HG02678 (cell line): ENCODE measurements at regions not wholly inside any gene's neighbourhood (a gene's known extent, or its start where the extent isn't known, plus 50 kb on each side); places are given as distances from the start of the nearest gene placed in this dataset.
"Not testable (repeated sequence)": the region's sequence is repeated elsewhere in the genome, so short reads cannot be mapped to it uniquely, and the experiment has no call there.

Experiments used
- ATAC-seq: cut with Tn5 transposase; IDR thresholded peaks from one replicate; pipeline ENCODE4 v1.9.1; 2021; ENCODE audit warnings: mild to moderate bottlenecking, moderate library complexity; ENCODE audit not compliant: unreplicated experiment

DNA sequence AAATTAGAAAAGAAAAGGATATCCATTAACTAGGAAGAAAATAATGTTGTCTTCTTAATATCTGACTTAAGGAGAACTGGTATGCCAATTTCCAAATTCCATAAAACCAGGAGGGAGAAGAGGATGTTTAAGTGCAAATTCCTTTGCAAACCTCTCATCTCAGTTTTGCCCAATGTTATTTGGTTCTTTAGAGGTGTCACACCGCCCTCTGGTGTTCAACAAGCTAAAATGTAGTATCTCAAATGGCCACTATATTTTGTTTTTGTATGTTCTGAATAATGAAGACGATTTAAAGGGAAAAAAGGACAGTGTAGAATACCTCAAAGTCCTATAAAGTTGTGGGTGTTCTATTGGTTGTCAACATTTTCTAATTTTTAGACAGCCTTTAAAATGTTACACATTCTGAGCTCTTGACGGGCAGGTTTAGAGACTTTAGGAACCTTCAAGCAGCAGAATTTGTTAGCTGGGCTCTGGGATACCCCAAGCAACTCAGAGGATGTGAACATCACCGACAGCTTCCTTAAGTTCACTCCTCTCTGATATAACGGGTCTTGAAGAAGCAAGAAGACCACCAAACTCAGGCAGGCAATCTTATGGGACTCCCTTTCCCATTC, 458.3 kb downstream of the MFSD1 start:
- peak; percentile 63 for ATAC-seq

DNA sequence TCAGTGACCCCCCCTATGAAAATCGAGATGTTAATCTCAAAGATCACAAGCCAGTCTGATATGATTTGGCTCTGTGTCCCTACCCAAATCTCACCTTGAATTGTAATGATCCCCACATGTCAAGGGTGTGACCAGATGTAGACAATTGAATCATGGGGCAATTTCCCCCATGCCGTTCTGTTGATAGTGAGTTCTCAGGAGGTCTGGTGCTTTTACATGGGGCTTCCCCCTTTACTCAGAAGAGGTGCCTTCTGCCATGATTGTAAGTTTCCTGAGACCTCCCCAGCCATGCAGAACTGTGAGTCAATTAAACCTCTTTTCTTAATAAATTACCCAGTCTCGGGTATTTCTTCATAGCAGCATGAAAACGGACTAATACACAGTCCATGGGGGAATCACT, 459.5 kb downstream of the MFSD1 start:
- not testable (repeated sequence) for ATAC-seq

DNA sequence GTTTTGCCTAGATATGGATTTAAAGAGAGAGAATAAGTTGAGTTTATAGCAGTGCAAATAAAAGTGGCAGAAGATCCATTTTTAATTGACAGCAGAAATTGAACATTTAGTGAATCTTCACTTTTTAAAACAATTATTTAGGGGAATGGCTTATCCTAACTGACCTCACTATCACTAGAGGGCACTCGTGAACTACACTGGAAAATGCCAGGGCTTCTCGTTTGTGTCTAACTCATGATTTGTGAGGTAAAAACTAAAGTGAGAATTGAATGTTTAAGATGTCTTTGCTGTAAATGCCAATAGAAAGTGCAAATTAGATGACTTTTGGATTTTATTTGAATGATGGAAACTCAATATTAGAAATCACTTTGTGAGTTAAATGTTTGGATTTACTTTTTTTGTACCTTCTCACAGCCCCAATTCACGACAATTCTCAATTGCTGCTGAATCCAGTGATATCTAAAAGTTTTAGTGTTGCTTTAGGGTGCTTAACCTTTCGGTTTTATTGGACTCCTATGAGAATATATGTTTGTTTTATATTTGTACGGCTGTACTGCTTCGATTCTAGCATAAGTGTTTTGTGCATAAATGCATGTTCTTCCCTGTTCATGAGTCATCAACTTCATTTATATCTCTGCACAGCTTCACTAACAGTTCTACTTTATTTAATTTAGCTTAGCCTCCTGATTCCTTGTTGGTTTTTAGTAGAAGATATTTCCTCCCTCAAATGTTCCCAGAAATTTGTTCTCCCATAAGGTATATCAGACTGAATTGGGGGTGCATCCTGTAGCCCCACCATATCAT, 462.1 kb downstream of the MFSD1 start:
- ATAC-seq: no peak

DNA sequence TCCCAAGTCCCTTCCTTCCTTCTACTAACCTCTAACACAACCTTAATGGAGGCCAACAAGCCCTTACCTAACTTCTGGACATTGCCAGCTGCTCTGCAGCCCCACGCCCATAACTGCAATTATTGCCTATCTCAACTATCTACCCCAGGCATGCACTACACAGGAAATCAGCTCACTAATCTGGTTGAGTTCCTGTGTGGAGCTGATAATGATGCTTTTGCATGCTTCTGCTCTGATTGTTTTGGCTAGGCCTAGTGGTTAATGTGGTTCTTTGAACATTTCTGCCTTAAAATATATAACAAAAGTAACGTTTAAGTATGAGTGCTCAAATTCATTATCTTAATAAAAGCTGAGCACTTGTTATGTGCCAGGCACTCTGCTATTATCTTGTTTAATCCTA, 463.9 kb downstream of the MFSD1 start:
- ATAC-seq: no peak

DNA sequence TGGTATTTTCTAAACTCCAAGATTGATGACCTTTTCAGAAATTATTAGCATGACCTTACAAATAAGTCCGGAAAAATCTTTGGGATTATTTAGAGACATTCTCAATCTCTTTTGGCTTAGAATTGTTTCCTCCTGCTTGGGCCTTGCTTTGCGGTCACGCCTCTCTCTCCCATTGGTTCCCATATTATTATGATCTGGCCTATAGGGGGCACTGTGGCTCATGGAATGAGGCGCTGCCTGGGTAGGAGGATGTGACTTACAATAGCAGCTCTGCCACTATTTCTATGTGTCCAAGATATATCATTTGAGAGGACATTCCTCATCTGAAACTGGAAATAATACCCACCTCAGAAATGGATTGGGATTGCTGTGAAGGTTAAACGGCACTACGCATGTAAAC, 464.9 kb downstream of the MFSD1 start:
- ATAC-seq: peak; percentile 49

DNA sequence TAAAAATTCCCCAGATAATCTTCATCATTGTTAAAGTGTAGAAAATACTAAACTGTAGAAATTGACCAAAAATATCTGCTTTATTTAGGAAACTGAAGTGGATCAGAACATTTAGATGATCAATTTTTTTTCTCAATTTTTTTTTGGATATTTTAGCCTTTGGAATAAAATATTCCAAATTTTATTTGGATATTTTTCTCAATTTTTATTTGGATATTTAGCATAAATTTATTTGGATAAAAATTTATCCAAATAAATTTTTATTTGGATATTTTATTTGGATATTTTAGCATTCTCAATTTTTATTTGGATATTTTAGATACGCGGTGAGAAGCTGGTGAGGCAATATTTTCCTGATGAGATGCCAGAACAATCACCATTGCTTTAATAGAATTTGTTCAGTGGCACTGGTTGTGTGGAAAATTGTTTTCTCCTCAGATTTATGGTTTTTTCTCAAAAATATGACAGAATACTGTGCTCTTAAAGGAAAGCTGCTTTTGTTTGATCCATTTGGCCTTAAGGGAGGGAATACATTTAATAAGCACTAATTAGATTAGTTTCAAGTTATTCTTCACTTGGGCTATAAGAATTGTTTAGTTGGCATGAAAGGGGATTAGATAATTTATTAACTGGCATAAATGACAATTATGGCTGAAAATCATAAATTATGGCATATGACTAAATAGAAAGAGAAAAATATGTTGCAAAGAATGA, 470.1 kb downstream of the MFSD1 start:
- no peak for ATAC-seq

DNA sequence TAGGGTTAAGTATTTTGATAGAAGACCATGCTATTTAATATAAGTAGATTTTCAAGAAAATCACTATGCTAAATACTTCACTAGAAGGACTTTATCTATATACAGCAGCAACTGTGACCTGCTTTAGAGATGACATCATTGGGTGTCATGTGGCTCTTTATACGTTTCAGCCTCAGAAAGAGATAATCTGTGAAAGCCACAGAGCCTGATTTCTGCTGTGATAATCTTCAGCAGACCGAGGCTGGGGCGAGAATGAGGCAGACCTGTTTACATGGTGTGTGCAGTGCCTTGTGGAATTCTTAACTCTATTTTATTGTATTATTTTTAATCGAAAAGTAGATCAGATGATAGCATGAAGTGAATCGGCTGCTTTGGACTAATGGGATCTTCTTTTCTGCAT, 471.2 kb downstream of the MFSD1 start:
- no peak for ATAC-seq

DNA sequence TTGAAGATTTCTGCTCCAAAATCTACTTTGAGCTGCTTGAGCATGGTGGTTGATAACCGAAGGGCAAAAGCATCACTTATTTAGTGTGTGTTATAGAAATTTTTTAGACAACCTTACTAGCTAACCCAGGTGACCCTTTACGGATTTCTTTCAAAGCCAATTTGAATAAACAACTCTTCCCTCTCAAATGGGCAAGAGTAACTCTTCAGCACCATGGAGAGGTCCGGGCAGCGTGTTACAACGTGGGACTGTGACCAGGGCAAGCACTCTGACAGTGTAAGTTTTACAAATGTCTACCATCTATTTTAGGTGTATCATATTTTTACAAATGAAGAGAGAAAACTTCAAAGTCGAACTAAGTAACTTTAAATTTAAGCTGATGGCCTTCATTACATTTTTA, 471.8 kb downstream of the MFSD1 start:
- ATAC-seq: no peak

DNA sequence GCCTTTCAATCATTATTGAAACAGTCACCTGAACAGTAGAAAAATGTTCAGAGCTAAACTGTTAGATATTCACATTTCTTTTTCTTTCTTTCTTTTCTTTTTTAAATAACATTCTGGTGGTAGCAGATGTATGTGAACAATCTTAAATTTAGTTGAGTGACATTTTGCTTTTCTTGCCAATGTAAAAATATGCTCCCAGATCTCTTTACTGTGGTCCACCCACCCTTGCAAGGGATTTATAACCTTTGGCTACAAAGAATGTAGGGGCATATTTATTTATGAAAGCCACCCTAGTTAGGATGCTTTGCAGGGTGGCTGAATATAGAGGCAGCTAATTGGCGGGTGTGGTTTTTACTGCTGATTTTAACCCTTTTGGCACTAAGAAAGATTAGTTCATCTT, 473.9 kb downstream of the MFSD1 start:
- ATAC-seq: no peak

DNA sequence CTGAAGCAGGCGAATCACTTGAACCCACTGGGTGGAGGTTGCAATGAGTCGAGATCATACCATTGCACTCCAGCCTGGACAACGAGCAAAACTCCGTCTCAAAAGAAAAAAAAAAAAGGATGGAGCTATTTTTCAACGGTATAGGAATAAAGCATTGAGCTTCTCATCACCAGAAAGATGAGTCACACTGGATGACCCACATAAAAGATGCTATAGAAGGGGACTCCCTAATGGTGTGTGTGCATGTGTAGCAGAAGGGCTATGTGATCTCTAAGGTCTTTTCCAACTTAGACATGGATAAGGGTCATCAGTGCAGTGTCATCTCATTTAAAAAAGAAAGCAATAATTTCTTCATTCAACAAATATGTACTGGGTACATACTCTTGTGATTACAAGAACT, 476.0 kb downstream of the MFSD1 start:
- no peak for ATAC-seq

DNA sequence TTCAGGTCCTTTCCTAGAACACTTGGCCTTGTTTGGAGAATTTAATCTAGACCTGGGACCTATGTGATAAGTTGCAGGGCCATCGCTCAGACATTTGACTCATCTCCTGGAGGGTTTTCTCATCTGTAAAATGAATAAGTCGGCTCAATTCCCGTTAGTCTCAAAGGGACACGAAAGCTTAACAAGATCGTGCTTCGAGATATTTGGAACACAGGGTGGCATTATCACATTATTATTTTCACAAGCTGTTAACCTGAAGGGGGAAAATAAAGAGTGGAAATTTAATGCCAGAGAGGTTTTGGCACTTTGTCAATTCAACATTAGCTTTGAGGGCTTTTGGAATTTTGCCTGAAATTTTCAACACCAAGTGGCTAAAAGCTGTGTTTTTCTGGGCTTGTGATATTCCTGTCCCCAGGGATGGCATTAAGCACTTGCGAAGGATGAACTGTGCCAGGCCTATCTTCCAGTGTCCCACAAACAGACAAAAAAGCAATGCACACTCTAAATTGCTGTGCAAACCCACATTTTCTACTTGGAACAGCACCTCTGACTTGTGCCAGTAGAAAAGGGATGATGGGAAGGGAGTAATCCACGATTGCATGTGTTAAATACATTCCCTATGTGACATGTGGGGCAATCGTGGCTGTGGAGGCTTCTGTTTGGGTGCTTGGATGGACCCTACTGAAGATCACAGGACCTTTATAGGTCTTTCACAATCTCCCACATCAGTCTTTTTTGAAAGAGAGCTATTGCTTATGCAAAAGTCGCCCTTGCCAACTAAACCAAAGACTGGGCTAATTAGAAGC, 478.7 kb downstream of the MFSD1 start:
- ATAC-seq: no peak

DNA sequence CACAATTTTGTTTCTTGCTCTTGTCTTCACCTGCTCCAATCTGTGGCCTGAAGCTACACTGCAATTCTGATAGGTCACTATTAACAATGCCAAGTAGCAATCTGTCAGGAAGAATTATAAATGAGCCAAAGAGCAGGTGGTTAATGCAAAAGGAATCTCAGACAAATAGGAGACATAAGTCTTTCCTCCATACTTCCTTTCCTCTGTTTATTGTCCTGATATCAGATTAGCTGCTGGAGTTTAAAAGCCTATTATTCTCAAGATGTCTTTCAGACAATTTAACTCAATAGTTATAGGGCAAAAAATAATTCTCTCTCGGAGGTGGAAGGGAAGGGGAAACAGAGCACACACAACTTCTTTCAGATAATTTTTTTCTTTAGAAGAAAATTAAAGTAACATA, 491.6 kb downstream of the MFSD1 start:
- ATAC-seq: no peak

DNA sequence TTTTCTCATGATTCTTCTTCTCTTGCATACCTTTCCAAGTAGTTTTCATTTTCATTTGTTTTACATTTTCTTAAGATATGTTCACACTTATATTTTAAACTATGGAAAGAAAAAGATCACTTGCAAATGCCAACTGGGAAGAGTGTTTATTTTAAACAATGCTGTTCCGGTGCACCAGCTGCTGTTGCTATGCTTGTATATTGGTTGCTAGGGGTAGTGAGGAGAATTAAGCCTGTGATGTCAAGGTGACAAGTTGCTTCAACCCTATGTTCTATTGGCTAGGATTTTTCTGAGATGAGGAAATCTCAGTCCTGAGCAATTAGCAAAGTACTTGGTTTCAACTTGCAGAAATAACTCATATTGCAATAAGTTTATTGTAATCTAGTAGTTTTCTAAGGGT, 500.1 kb downstream of the MFSD1 start:
- ATAC-seq: no peak

DNA sequence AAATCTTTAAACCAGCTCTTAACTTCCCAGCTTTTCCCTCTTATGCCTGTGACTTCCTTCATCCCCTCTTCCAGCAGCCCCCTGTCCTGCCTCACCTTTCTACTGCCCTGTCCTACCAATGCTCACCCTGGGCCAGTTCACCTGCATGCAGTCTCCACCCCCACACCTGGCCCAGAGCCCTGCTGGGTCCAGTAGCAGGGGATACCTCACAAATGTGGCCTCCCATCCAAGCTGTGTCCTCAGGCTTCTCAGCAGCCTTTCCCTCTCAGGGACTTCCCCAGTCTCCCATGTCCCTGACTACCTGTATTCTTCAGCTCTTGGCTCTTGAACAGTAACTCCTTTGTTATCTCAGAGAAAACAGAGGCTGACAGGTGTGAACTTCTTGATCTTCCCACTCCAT, 503.2 kb downstream of the MFSD1 start:
- ATAC-seq: no peak

DNA sequence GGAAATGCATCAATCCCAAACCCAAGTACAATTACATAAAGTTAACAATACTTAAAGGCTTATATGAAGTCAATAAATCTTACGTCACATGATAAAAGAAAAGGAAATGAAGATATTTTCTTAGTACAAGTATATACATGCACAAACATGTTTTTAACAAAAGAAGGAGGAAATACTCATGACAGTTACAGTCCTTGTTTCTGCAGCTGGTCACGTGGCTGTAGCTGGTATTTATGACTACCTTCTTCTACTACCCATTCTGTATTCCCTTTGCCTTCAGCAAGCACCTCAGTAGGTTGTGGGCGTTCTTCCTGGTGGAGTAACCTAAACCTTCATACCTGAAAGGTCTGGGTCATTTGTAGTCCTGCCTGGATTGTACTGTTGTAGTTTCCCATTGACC, 514.9 kb downstream of the MFSD1 start:
- ATAC-seq: not testable (repeated sequence)

DNA sequence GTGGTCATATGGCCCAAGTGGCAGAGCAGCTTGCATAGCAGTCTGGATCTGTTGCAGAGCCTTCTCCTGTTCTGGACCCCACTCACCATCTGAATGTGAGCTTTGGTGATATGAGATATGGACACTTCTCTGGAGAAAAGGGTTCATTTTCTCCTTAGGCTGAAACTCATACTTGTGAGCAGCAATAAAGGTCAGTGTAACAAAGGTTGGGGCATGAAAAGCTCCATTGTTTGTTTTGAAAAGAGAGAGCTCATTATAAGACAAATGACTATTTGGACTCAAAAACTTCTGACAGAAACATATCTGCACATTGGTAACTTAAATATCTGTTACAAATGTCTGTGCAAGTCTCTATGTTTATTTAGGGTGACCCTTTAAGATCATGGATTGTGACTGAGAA, 517.3 kb downstream of the MFSD1 start:
- ATAC-seq: no peak

DNA sequence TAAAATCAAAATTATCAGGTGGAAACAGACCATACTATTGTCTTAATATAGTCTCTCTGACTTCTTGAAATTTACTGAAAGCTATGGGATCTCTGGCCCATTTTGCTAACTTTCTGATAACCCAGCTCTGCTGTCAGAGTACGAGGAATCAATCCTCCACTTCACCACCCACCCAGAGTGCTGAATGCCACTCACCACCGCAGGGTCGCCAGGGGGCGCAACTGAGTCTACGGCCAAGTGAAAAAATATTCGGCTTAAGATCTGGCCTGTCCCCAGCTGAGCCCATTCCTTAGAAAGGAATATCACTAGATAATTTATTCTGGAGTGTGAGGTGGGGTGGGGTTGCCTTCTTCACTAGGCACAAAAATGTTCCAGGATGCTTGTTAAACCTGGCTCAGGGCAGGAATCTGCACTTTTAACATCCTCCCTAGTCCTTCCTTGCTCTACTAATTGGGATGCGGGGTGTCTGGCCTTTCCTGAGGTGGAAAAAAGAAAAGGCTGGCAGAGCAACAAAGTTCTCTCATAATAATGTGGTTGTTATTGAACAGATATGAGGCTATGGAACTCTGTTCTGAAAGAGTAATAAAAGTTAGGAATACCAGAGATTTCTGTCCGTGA, 520.6 kb downstream of the MFSD1 start:
- no peak for ATAC-seq

DNA sequence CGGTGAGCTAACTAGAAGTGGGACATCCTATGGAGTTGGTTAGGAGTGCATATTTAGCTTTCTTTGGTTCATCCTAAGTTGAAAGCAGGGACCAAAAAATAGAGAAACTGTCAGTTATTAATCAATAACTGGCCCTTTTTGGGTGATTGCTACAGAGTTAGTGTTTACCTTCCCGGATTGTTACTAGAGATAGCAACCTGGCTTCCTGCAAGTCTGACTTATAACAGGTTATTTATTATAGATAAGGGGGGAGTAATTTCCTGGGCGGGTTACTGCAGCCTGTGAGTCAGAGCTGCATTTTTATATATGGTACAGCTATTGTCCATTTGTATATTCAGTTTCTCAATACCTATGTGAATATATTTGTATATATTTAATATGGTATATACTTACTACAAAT, 522.0 kb downstream of the MFSD1 start:
- ATAC-seq: no peak

DNA sequence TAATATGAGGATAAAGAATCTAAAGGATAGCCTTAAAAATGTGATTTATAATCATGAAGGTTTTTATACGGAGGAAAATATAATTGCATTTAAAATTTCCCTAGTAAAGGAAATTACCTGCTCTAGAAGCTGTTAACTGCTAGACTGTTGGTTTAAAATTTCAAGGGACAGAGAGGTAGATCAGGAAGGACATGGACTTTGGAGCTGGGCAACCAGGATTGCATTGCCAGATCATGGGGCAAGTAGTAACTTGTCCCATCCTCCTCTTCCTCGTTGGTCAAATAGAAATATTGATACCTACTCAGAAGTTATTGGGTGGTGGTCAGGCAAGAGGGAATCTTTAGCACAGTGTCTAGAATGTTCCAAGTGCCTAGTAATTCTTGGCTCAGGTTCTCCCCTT, 525.1 kb downstream of the MFSD1 start:
- ATAC-seq: no peak

DNA sequence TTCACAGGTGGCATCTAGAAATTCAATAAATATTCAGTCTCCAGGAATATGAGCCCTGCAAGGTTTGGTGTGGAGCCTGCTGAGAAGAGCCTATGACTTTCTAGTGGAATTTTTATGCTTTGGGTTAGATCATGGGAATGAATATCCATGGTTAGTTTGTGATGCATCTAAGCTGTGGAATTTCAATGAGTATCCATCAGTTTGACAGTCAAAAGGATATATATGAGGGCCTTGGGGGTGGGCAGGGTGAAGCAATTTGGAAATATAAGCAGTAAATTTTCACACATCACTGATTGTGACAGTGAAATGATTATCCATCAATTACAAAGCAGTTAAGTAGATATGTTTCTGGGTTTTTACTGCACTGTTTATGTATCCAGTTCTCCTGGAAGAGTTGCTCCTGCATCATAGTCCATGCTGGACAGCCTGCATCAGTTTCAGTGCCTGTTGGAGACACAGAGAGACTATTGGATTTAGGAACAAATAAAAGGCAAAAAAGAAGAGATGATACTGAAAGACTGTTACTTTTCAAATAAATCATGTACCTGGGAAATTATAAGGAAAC, 530.8 kb downstream of the MFSD1 start:
- no peak for ATAC-seq

DNA sequence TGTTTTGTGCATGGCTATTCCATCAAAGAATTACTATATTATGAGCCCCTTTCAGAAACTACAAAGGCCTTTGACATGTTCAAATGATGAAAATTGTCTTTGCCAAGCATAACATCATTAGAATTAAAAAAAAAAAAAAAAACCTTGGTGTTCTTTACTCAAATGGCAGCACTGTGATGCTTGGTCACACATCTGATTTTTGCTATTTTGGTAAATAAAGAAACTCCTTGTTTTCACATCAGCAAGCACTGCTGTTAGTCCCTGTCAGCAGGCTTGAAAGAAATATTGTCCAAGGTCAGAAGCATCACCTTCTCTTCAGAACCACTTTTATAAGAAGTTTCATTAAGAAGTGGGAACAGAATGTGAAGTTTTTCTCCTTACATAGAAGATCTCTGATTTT, 537.3 kb downstream of the MFSD1 start:
- ATAC-seq: no peak
